Smooth muscle cell (in vitro differentiated cells): ENCODE measurements at regions not wholly inside any gene's neighbourhood (a gene's known extent, or its start where the extent isn't known, plus 50 kb on each side); places are given as distances from the start of the nearest gene placed in this dataset.

ENCODE experiments used
- DNase-seq: peaks from one replicate; lab custom pipeline; 2025; ENCODE audit not compliant: unreplicated experiment; lab: John Stamatoyannopoulos, UW
- H2AFZ ChIP-seq: fragments of 200-600 bp; sonication (generic); 2 replicates; pipeline ENCODE4 v1.6.0; 2016; ENCODE audit warnings: antibody characterized with exemption, low read depth, mild to moderate bottlenecking
- H3F3A ChIP-seq: fragments of 200-600 bp; sonication (generic); 2 replicates; pipeline ENCODE4 v1.6.0; 2017; ENCODE audit warnings: antibody characterized with exemption, low read depth
- H3K27ac ChIP-seq: fragments of 200-600 bp; sonication (generic); 2 replicates; pipeline ENCODE4 v1.5.1; 2016; ENCODE audit warnings: low read depth, mild to moderate bottlenecking
- H3K27me3 ChIP-seq: fragments of 200-600 bp; sonication (generic); 2 replicates; pipeline ENCODE4 v1.6.1; 2016; ENCODE audit warnings: low read depth, mild to moderate bottlenecking
- H3K36me3 ChIP-seq: fragments of 200-600 bp; sonication (generic); 2 replicates; pipeline ENCODE4 v1.5.1; 2016; ENCODE audit warnings: low read depth
- H3K4me1 ChIP-seq: fragments of 200-600 bp; sonication (generic); 2 replicates; pipeline ENCODE4 v1.5.1; 2016; ENCODE audit warnings: low read depth
- H3K4me2 ChIP-seq: fragments of 200-600 bp; sonication (generic); 2 replicates; pipeline ENCODE4 v1.6.0; 2016; ENCODE audit warnings: mild to moderate bottlenecking
- H3K4me3 ChIP-seq: fragments of 200-600 bp; sonication (generic); 2 replicates; pipeline ENCODE4 v1.5.1; 2016; ENCODE audit warnings: mild to moderate bottlenecking
- H3K79me2 ChIP-seq: fragments of 200-600 bp; sonication (generic); 2 replicates; pipeline ENCODE4 v1.6.0; 2016; ENCODE audit warnings: low read depth, mild to moderate bottlenecking
- H3K9ac ChIP-seq: fragments of 200-600 bp; sonication (generic); 2 replicates; pipeline ENCODE4 v1.6.0; 2016; ENCODE audit warnings: low read depth
- H3K9me3 ChIP-seq: fragments of 200-600 bp; sonication (generic); replicated peaks from 2 replicates; pipeline ENCODE4 v1.5.1; 2016; ENCODE audit warnings: low read depth
- H4K20me1 ChIP-seq: fragments of 200-600 bp; sonication (generic); 2 replicates; pipeline ENCODE4 v1.6.0; 2016; ENCODE audit warnings: low read depth
- CTCF ChIP-seq: fragments of 200-600 bp; sonication (generic); IDR thresholded peaks from 2 replicates; pipeline ENCODE4 v1.5.1; 2017; ENCODE audit warnings: borderline replicate concordance, mild to moderate bottlenecking, antibody characterized with exemption; ENCODE audit not compliant: insufficient read depth, poor library complexity, severe bottlenecking
- WGBS: methylation state at CpG from one replicate; pipeline ENCODE4 v1.1.7; 2016; ENCODE audit warnings: low lambda C conversion rate; 5-methylcytosine and 5-hydroxymethylcytosine counted together

DNA sequence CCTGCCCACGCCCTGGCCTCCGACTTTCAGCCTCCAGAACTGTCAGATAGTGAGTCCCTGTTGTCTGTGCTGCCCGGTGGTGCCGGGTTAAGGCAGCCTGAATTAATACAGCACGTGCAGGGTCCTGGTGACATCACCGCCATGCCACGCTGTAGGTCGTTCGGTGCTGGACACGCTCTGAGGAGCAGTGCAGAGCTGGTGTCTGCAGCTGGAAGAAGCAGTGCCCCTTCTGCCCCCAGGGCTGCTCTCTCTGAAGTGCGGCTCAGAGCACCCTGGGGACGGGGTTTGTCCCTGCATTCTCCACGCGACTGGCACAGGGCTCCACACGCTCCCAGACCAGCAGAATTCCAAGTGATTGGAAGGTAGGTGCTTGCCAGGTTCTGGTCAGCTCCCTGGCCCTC lies 831.5 kb downstream of the TBC1D22A start:
- H3K4me2 ChIP-seq, result no peak overlapping the region
- H3K27ac ChIP-seq, result no peak overlapping the region
- H3K4me3 ChIP-seq, result no peak overlapping the region
- no peak for TF ChIP-seq CTCF
- H2AFZ ChIP-seq, result no peak overlapping the region
- H3K4me1 ChIP-seq, result no peaks in the 10 kb centered on the region
- no peaks in the 10 kb centered on the region for H3K79me2 ChIP-seq
- H3K9me3 ChIP-seq, result no peaks in the 10 kb centered on the region
- H3K9ac ChIP-seq, result no peak overlapping the region
- 81% methylated on average over 15 of the region's 15 CpGs for WGBS
- no peaks in the 10 kb centered on the region for H3F3A ChIP-seq
- no peaks in the 10 kb centered on the region for H3K27me3 ChIP-seq
- H4K20me1 ChIP-seq, result no peaks in the 10 kb centered on the region
- H3K36me3 ChIP-seq, result no peaks in the 10 kb centered on the region
- no peak for DNase-seq

DNA sequence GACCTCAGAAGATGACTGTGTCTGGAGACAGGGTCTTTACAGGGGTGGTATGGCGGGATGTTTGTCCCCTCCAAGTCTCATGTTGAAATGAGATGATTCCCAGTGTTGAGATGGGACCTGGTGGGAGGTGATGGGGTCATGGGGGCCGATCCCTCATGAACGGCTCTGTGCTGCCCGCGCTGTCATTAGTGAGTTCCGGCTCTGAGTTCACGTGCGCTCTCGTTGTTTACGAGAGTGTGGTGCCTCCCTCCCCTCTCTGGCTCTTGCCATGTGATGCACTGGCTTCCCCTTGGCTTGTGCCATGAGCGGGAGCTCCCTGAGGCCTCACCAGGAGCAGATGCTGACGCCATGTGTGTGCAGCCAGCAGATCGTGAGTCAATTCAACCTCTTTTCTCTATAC lies 830.8 kb downstream of the TBC1D22A start:
- no peaks in the 10 kb centered on the region for H3K9me3 ChIP-seq
- no peak overlapping the region for H3K9ac ChIP-seq
- no peak overlapping the region for H3K4me2 ChIP-seq
- no peak for DNase-seq
- H3K4me3 ChIP-seq, result no peak overlapping the region
- no peaks in the 10 kb centered on the region for H3K36me3 ChIP-seq
- no peaks in the 10 kb centered on the region for H3K27me3 ChIP-seq
- no peak for TF ChIP-seq CTCF
- no peaks in the 10 kb centered on the region for H3F3A ChIP-seq
- no peak overlapping the region for H2AFZ ChIP-seq
- H3K27ac ChIP-seq, result no peak overlapping the region
- WGBS, result 83% methylated on average over 13 of the region's 13 CpGs
- no peaks in the 10 kb centered on the region for H3K4me1 ChIP-seq
- no peaks in the 10 kb centered on the region for H3K79me2 ChIP-seq
- H4K20me1 ChIP-seq, result no peaks in the 10 kb centered on the region

GRCh38 chr22:47592791-47593190 lies 830.3 kb downstream of the TBC1D22A start:
- H3K9me3 ChIP-seq, result no peaks in the 10 kb centered on the region
- no peak overlapping the region for H3K4me2 ChIP-seq
- H3K4me1 ChIP-seq, result no peaks in the 10 kb centered on the region
- H3K27ac ChIP-seq, result no peak overlapping the region
- no peaks in the 10 kb centered on the region for H3F3A ChIP-seq
- no peak overlapping the region for H3K4me3 ChIP-seq
- no peak for DNase-seq
- no peaks in the 10 kb centered on the region for H4K20me1 ChIP-seq
- H3K27me3 ChIP-seq, result no peaks in the 10 kb centered on the region
- H3K79me2 ChIP-seq, result no peaks in the 10 kb centered on the region
- no peaks in the 10 kb centered on the region for H3K36me3 ChIP-seq
- H2AFZ ChIP-seq, result no peak overlapping the region
- no peak for TF ChIP-seq CTCF
- no peak overlapping the region for H3K9ac ChIP-seq
- WGBS, result 79% methylated on average over 9 of the region's 9 CpGs

GRCh38 chr22:47591709-47592108 lies 829.3 kb downstream of the TBC1D22A start:
- Histone ChIP-seq H3K27ac (no peak overlapping the region), H3K9ac (no peak overlapping the region), H3K9me3 (no peaks in the 10 kb centered on the region), H3K27me3 (no peaks in the 10 kb centered on the region), H3K4me3 (no peak overlapping the region), H4K20me1 (no peaks in the 10 kb centered on the region), H3K4me2 (no peak overlapping the region), H3F3A (no peaks in the 10 kb centered on the region), H3K79me2 (no peaks in the 10 kb centered on the region), H3K4me1 (no peaks in the 10 kb centered on the region), H3K36me3 (no peaks in the 10 kb centered on the region), H2AFZ (no peak overlapping the region)
- TF ChIP-seq CTCF, result no peak
- DNase-seq, result no peak
- 90% methylated on average over 16 of the region's 16 CpGs for WGBS
